Gastroesophageal sphincter (tissue), 4 donors: ENCODE measurements at regions not wholly inside any gene's neighbourhood (a gene's known extent, or its start where the extent isn't known, plus 50 kb on each side); places are given as distances from the start of the nearest gene placed in this dataset.

ENCODE experiments used
- ATAC-seq: fragments of 150-250 bp; one replicate; pipeline ENCODE4 v1.9.1; 2016; ENCODE audit warnings: mild to moderate bottlenecking, moderate library complexity
- H3K27ac ChIP-seq, 4 donors: fragments of 200-600 bp; sonication (generic) in 3 of 4; 1 replicate in 3 of 4; 2 replicates in 1 of 4; pipeline ENCODE4 v1.5.1; 2016 to 2019
- H3K27me3 ChIP-seq: fragments of 200-600 bp; sonication (generic); one replicate; pipeline ENCODE4 v1.5.1; 2019
- H3K36me3 ChIP-seq, 2 donors: fragments of 200-600 bp; sonication (generic); one replicate each; pipeline ENCODE4 v1.5.1; 2019; ENCODE audit warnings: control low read depth in 1 of 2
- H3K4me1 ChIP-seq, 3 donors: fragments of 200-600 bp; sonication (generic); 1 replicate in 2 of 3; 2 replicates in 1 of 3; pipeline ENCODE4 v1.5.1; 2016 to 2019; ENCODE audit warnings: control low read depth in 2 of 3
- H3K4me3 ChIP-seq, 2 donors: fragments of 200-600 bp; sonication (generic); one replicate each; pipeline ENCODE4 v1.5.1; 2019; ENCODE audit warnings: mild to moderate bottlenecking in 1 of 2, moderate library complexity in 1 of 2
- H3K9me3 ChIP-seq, 3 donors: fragments of 200-600 bp; sonication (generic); one replicate each; pipeline ENCODE4 v1.5.1; 2017 to 2019; ENCODE audit warnings: control low read depth in 2 of 3
- EP300 ChIP-seq: sonication (generic); formaldehyde crosslinking; IDR thresholded peaks from one replicate; pipeline ENCODE4 v1.6.1; 2017; ENCODE audit warnings: antibody characterized with exemption, mild to moderate bottlenecking
- POLR2A ChIP-seq, 2 donors: fragments of 450-650 bp; IDR thresholded peaks; one replicate each; pipeline ENCODE4 v1.6.1; 2017; ENCODE audit warnings: antibody characterized with exemption in 2 of 2, mild to moderate bottlenecking in 2 of 2, moderate library complexity in 1 of 2
- POLR2AphosphoS5 ChIP-seq: sonication (generic); formaldehyde crosslinking; IDR thresholded peaks from one replicate; pipeline ENCODE4 v1.6.1; 2017; ENCODE audit warnings: antibody characterized with exemption
- WGBS, 2 donors: methylation state at CpG; one replicate each; pipeline ENCODE4 v1.1.5; 2018; ENCODE audit warnings: low coverage in 1 of 2; 5-methylcytosine and 5-hydroxymethylcytosine counted together
- TF ChIP-seq, protein P1 (sequence below), 4 experiments: fragments of 200-600 bp in 2 of 4; fragments of 450-650 bp in 2 of 4; sonication (generic) in 1 of 4; IDR thresholded peaks; one replicate each; pipeline ENCODE4 v1.5.1; 2017 to 2019; ENCODE audit warnings: antibody characterized with exemption in 4 of 4, mild to moderate bottlenecking in 2 of 4, moderate library complexity in 2 of 4

DNA sequence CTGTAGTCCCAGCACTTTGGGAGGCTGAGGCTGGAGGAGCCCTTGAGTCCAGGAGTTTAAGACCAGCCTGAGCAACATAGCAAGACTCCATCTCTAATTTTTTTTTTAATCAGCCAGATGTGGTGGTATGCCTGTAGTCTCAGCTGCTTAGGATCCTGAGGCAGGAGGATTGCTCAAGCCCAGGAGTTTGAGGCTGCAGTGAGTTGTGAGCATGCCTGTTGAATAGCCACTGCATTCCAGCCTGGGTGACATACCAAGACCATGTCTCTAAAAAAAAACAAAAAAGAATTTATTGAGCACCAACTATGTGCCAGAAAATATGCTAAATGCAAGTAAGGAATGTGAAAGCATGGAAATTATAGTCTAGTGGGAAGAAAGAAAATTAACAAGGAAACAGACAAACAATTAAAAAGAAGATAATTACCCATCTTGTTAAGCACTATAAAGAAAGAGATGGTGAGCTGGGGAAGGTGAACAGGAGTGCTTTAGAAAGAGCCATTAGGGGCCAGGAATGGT, 104.0 kb upstream of the ZNF678 start:
- TF ChIP-seq POLR2AphosphoS5 = no peak
- TF ChIP-seq, protein P1, sequence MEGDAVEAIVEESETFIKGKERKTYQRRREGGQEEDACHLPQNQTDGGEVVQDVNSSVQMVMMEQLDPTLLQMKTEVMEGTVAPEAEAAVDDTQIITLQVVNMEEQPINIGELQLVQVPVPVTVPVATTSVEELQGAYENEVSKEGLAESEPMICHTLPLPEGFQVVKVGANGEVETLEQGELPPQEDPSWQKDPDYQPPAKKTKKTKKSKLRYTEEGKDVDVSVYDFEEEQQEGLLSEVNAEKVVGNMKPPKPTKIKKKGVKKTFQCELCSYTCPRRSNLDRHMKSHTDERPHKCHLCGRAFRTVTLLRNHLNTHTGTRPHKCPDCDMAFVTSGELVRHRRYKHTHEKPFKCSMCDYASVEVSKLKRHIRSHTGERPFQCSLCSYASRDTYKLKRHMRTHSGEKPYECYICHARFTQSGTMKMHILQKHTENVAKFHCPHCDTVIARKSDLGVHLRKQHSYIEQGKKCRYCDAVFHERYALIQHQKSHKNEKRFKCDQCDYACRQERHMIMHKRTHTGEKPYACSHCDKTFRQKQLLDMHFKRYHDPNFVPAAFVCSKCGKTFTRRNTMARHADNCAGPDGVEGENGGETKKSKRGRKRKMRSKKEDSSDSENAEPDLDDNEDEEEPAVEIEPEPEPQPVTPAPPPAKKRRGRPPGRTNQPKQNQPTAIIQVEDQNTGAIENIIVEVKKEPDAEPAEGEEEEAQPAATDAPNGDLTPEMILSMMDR (IDR thresholded peaks at IDR 0.05) = no peak
- no peak for TF ChIP-seq EP300
- no peak for TF ChIP-seq POLR2A (IDR thresholded peaks at IDR 0.05)
- Histone ChIP-seq H3K4me3 (no peak overlapping the region), H3K27ac (no peak overlapping the region), H3K4me1 (no peaks in the 10 kb centered on the region), H3K9me3 (no peaks in the 10 kb centered on the region), H3K36me3 (no peaks in the 10 kb centered on the region), H3K27me3 (peaks cover 23% of the 10 kb centered on the region)
- no peak for ATAC-seq

GRCh38 chr1:227454686-227455085, 108.7 kb upstream of the ZNF678 start:
- Histone ChIP-seq H3K4me3 (no peak overlapping the region), H3K9me3 (no peaks in the 10 kb centered on the region), H3K27ac (no peak overlapping the region), H3K36me3 (no peaks in the 10 kb centered on the region), H3K27me3 (peaks cover 48% of the 10 kb centered on the region), H3K4me1 (no peaks in the 10 kb centered on the region)
- no peak for TF ChIP-seq POLR2A (IDR thresholded peaks at IDR 0.05)
- no peak for TF ChIP-seq EP300
- TF ChIP-seq POLR2AphosphoS5 = no peak
- TF ChIP-seq, protein P1 (IDR thresholded peaks at IDR 0.05) = no peak
- WGBS, 2 donors = 60 to 70% methylated on average over 2 to 4 of the region's 4 CpGs
- no peak for ATAC-seq

GRCh38 chr1:227453631-227454355, 109.6 kb upstream of the ZNF678 start:
- H3K36me3 ChIP-seq = no peaks in the 10 kb centered on the region
- whole genome bisulfite sequencing, 2 donors = 33 to 67% methylated on average over 1 of the region's 9 CpGs
- no peaks in the 10 kb centered on the region for H3K4me1 ChIP-seq
- peaks cover 48% of the 10 kb centered on the region for H3K27me3 ChIP-seq
- TF ChIP-seq POLR2AphosphoS5 (no peak), POLR2A (IDR thresholded peaks at IDR 0.05) (no peak), EP300 (no peak)
- TF ChIP-seq, protein P1 (IDR thresholded peaks at IDR 0.05) = no peak
- H3K9me3 ChIP-seq = no peaks in the 10 kb centered on the region
- H3K27ac ChIP-seq = no peak overlapping the region
- ATAC-seq = no peak
- no peak overlapping the region for H3K4me3 ChIP-seq

DNA sequence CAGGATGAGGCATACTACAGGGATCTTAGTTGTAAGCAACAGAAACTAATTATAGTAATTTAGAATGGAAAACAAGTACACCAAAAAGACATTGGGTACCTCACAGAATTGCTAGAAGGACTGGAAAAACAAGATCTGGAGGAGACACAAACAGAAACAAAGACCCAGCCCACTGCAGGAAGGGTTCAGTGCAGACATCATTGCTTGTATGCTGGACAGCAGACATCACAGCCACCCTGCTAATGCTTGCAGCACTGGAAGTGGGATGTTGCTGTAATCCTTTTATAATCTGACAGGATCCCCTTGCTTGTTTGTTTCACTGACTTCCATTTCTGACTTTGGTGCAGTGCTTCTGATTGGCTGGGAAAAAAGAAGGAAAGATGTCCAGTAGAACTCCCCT, 111.4 kb upstream of the ZNF678 start:
- no peak overlapping the region for H3K4me3 ChIP-seq
- no peaks in the 10 kb centered on the region for H3K4me1 ChIP-seq
- H3K27me3 ChIP-seq = peaks cover 62% of the 10 kb centered on the region
- no peak for TF ChIP-seq POLR2A (IDR thresholded peaks at IDR 0.05)
- ATAC-seq = no peak
- no peak overlapping the region for H3K27ac ChIP-seq
- H3K9me3 ChIP-seq = no peaks in the 10 kb centered on the region
- no peaks in the 10 kb centered on the region for H3K36me3 ChIP-seq

GRCh38 chr1:227451057-227451456, 112.3 kb upstream of the ZNF678 start:
- Histone ChIP-seq H3K27ac (no peak overlapping the region), H3K36me3 (no peaks in the 10 kb centered on the region), H3K4me3 (no peak overlapping the region), H3K4me1 (no peaks in the 10 kb centered on the region), H3K27me3 (peaks cover 62% of the 10 kb centered on the region), H3K9me3 (no peaks in the 10 kb centered on the region)
- ATAC-seq = no peak
- TF ChIP-seq, protein P1 (IDR thresholded peaks at IDR 0.05) = no peak
- TF ChIP-seq EP300 (no peak), POLR2A (IDR thresholded peaks at IDR 0.05) (no peak), POLR2AphosphoS5 (no peak)
- WGBS, 2 donors = 93 to 95% methylated on average over 2 of the region's 2 CpGs
